CD4-positive, alpha-beta T cell treated with Interferon alpha-2 for 1 hour (primary cell): ENCODE measurements at regions not wholly inside any gene's neighbourhood (a gene's known extent, or its start where the extent isn't known, plus 50 kb on each side); places are given as distances from the start of the nearest gene placed in this dataset.

Experiments
- DNase-seq, 2 donors: peaks; one replicate each; pipeline ENCODE4 v3.0.0-alpha.2; 2020 to 2022

DNA sequence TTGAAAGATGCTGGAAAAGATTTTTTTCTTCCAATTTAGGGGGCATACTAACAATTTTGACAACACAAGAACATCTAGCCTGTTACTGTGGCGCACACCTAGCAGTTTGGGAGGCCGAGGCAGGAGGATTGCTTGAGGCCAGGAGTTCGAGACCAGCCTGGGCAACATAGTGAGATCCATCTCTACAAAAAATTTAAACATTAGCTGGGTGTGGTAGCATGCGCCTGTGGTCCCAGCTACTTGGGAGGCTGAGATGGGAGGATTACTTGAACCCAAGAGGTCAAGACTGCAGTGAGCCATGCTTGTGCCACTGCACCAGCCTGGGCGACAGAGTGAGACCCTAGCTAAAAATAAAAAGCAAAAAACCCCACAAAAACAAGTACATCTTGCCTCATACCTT lies 168.8 kb downstream of the TANC2 start:
- no peak for DNase-seq

DNA sequence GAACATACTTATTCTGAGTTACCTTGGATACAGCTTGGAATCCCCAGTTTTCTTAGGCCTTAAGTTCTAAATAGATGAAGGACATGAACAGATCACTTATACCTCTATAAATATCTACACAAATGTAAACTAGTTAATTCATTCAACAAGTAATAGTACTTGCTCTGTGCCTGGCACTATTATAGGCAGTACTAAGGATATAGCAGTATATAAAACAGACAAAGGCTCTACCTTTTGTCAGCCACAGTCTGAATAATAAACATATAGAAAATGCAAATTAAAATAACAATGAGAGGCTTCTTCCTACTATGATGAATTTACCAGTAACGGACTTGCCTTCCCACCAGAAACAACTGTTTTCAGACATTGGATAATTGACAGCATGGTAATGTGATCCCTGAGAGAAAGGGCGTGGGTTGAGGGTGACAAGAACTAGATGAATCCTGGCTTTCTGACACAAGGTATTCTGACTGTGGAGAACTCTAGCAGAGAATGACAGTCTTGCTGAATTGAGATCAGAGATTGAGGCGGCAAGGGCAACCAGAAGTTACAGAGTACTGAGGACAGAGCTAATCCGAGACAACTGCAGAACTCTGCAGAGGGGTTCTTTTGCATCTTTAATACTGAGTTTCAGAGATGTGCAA lies 170.5 kb downstream of the TANC2 start:
- DNase-seq, result no peak

DNA sequence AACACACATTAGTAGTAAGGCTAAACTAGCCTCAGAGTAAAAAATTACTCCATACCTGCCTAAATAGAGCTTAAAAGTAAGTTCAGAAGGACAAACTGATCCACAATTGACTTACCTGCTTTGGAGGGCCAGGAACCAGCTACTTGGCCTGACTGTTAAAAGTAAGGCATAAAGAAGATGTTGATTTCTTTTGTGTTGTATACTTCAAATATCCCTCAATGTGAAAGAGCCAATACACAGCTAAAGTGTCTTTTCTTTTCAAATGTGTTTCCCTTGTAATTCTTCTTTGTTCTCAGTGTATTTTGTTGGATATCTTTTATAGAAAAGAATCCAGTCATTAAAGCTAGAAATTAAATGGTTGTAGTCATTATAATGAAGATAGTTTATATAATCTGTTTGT lies 171.1 kb downstream of the TANC2 start:
- no peak for DNase-seq

DNA sequence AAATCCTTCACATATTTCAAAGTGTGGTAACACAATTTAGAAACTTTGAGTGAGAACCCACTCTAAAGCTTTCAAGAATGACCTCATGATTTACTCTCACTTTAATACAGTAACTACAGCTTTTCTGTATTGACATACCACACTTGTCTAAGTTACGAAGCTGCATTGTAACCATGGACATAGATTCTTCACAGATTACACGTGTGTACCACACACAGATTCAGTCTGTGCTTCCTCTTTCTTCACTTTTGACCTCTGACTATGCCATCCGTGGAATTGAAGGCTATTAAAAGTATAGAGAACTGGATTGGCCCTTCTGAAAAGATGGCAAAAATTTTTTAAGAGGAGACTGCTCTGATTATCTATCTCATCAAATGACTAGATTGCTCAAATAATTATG lies 172.7 kb downstream of the TANC2 start:
- DNase-seq, result no peak

DNA sequence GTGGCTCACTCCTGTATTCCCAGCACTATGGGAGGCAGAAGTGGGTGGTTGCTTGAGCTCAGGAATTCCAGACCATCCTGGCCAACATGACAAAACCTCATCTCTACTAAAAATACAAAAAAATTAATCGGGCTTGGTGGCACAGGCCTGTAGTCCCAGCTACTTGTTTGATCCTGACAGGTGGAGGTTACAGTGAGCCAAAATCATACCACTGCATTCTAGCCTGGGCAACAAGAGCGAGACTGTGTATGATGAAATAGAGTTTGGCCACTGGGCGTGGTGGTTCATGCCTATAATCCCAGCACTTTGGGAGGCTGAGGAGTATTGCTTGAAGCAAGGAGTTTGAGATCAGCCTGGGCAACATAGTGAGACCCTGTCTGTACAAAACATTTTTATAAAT lies 173.3 kb downstream of the TANC2 start:
- no peak for DNase-seq

GRCh38 chr17:63140255-63140654 lies 174.2 kb downstream of the TANC2 start:
- DNase-seq, result peak; percentile 16 to 25

- DNase-seq, result no peak
These were observed 176.8 kb downstream of the TANC2 start for GRCh38 chr17:63142836-63143235.

GRCh38 chr17:63150490-63150889 lies 184.5 kb downstream of the TANC2 start:
- no peak for DNase-seq

- no peak for DNase-seq
These were observed 185.0 kb downstream of the TANC2 start for GRCh38 chr17:63150994-63151464.

GRCh38 chr17:63151941-63152523 lies 186.0 kb downstream of the TANC2 start:
- no peak for DNase-seq

DNA sequence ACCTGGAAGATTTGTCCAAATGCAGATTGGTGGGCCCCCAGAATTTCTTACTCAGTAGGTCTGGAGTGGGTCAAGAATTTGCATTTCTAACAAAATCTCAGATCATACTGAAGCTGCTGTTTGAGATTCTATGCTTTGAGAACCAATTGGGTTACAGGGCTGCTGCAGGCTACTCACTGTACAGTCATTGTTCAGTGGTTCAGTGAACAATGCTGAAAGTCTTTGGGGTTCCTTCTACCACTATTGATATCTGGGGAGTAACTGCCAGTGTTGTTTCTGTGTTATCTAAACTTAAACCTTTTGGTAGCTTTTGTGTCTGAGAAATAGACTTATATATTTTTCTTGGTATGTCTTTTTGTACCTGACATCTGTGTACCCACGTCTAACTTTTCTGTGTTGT lies 187.5 kb downstream of the TANC2 start:
- DNase-seq, result no peak

DNA sequence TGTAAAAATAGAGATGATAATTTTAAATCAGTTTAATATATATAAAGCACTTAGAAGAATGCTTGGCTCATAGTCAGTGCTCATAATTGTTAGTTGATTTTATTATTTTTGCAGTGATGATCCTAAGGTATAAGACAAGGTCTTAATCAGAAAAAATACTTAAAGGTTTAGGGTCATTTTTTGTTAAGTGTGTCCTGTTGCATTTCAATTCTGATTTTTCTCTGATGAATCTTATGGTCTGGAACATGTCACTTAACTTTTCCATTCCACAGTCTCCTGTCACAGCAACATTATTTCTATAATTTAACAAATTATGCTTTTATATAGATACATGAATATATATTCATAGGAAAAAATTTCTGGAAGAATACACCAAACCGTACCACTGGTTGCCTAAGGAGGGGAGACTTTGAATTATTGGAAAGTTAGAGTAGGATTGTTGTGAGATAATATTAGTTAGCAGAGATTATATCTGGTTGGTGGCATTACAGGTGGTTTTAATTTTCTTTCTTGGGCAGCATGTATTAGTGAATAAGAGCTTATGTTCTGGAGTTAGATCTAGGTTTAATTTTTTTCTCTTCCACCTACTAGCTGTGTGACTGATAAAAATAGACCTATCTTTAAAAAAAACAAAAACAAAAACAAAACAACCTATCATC lies 188.7 kb downstream of the TANC2 start:
- DNase-seq, result no peak

DNA sequence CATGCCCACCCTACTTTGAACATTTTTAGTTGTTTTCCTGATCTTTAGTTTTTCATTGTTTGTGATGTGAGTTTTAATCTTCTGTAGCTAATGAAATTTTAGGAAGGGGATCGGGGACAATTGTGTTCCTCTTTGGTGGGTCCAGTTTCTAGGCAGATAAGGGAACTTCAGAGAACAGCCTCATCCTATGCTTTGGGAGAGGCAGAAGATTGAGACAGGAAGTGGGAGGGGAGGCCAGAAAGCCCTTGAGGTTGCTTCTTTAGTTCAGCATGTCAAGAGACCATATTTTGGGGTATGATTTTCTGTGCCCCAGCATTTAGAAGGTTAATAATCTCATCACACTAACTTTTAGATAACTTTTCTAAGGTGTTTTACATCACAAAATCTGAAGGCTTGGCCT lies 191.0 kb downstream of the TANC2 start:
- DNase-seq, result no peak

DNA sequence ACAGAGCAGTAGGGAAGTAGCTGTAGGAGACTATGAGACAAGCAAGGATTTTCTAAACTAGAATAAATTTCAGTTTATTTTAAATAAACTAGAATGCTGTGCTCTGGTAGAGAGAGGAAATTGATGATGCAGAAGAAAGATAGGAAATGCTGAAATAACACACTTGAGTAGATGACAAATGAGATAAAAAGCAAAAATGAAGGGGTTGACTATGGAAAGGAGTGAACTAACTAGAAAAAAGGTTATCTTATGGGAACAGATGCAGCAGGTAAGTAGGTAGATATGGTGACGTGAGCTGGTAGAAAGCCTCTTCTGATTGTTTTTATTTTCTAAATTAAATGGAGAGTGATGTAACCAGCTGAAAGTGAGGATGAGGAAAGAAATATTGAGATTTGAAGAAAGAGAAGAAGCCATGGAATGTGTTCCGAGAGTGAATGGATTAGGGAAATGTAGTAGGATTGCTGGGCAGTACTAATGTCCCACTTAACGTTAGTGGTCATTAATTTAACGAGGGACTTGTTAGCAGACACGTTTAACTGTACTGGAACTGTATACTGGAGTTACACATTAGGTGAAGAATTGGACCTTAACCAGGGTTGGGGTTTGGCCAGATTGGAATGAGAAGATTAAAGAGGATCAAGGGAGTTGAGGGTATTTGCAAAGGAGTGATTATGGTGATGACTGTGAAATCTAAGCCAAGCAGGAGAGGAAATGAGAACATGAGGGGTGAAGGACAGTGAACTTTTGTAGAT lies 196.5 kb downstream of the TANC2 start:
- DNase-seq, result no peak

- no peak for DNase-seq
These were observed 197.1 kb downstream of the TANC2 start for GRCh38 chr17:63163158-63163520.

DNA sequence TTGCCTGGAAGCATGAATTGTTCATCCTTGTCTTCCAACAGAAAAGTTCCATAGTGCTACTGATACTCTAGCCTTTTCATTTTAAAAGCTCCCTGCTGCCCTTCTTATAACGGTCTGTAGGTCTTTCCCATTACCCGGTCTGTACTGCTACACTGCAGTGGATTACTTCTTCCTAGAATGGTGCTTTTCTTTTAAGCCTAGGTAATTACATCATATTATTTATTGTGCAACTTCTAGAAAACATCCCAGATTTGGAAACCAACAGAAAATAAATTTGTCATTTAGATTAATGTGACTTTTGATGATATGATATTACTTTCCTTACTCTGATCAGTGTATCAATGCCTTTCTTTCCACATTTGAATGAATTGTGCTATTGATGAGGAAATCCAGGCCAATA lies 199.4 kb downstream of the TANC2 start:
- no peak for DNase-seq

DNA sequence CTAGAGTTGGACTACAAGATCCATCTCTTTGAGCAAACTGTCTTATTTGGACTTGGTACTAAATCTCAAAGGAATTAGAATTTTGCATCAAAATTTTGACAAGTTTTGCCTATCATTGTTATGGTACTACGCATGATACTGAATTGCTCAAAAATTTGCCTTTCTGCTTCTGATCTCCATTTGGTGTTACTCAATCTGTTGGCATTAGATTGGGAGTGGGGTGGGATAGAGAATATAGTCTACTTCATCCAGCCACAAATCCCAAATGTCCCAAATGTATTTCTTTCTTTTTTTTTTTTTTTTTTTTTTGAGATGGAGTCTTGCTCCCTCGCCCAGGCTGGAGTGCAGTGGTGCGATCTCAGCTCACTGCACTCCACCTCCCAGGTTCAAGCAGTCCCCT lies 204.8 kb downstream of the TANC2 start:
- no peak for DNase-seq

DNA sequence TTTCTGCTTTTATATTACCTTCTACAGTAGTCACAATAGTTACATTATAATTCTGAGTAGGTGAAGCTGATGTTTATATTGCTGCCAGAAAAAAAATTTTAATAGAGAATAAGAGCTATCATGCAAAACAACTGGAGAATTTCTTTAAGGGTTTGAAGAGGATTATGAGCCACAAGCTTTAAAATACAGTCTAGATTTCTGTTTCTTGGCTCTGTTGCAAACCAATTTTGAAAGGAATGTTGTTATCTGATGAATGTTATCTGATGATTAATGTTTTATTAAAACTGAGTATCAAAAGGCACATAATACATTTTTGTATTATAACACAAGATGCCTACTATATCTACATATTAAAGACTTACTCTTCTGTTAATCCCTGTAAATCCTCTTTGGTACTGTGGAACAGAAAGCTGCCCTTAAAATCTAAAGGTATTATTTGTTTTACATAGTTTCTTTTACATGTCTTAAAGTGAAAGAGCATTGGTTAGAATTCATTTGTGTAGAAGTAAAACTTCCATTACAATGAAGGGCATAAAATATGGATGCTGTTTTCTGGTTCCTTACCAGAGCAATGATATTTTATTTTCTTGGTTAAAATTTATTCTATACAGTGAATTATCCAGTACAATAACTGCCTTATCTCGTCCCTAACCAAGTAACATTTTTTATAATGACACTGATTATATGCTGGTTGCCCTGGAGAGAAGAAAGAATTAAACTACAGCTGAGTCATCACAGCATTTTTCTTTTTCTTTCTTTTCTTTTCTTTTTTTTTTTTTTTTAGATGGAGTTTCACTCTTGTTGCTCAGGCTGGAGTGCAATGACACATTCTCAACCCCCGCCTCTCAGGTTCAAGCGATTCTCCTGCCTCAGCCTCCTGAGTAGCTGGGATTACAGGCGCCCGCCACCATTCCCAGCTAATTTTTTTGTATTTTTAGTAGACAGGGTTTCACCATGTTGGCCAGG lies 205.7 kb downstream of the TANC2 start:
- no peak for DNase-seq

GRCh38 chr17:63173450-63173849 lies 207.4 kb downstream of the TANC2 start:
- no peak for DNase-seq

DNA sequence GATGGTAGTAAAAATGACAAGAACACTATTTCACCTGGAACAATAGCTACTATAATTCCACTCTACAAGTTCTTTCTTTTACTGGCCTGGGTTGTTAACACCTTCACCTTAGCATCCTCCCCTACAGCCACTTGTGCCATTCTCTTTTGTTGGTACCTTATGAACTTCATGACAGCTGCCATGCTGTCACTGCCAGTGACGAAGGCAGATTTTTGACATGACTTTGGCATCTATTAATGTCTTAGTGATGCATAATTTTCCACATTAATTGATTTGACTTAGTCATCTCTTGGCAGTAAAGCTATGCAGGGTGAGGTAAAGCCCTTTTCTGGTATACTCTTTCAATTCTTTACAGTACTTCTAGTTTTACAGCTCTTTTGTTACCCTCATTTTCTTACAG lies 207.9 kb downstream of the TANC2 start:
- no peak for DNase-seq

- DNase-seq, result no peak
These were observed 212.5 kb downstream of the TANC2 start for GRCh38 chr17:63178530-63178929.

- DNase-seq, result no peak
These were observed 215.8 kb downstream of the TANC2 start for GRCh38 chr17:63181856-63182255.

DNA sequence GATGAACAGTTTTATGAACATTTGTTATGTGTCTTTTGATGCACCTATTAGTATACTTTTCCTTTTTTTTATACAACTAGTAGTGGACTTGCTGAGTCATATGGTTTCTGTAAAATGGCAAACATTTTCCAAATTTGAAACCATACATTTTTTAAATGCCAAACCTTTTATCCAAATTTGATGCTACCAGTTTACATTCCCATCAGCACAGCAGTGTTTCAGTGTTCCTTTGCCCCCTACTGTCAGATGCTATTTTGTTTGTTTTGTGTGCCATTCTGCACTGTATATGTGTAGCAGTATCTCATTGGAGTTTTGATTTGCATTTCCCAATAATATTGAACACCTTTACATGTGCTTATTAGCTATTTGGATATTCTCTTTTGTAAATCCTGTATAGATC lies 219.4 kb downstream of the TANC2 start:
- no peak for DNase-seq
